Stimulated activated CD4-positive, alpha-beta T cell treated with anti-CD3 and anti-CD28 coated beads, Interleukin-4, amount 100 ng/mL, for 24 hours (primary cell): ENCODE measurements at regions not wholly inside any gene's neighbourhood (a gene's known extent, or its start where the extent isn't known, plus 50 kb on each side); places are given as distances from the start of the nearest gene placed in this dataset.

ENCODE experiments used
- DNase-seq: peaks from one replicate; pipeline ENCODE4 v3.0.0-alpha.2; 2020

GRCh38 chr4:18401868-18402267 is 380.3 kb upstream of the LCORL start:
- no peak for DNase-seq

- DNase-seq: no peak
Observed at GRCh38 chr4:18401425-18401824, 379.9 kb upstream of the LCORL start.

- no peak for DNase-seq
Observed at GRCh38 chr4:18398661-18399060, 377.1 kb upstream of the LCORL start.

GRCh38 chr4:18397681-18398390 is 376.3 kb upstream of the LCORL start:
- no peak for DNase-seq

GRCh38 chr4:18394656-18395055 is 373.1 kb upstream of the LCORL start:
- DNase-seq: no peak

- no peak for DNase-seq
Observed at GRCh38 chr4:18391354-18391728, 369.8 kb upstream of the LCORL start.

- DNase-seq: no peak
Observed at GRCh38 chr4:18390655-18391353, 369.2 kb upstream of the LCORL start.

DNA sequence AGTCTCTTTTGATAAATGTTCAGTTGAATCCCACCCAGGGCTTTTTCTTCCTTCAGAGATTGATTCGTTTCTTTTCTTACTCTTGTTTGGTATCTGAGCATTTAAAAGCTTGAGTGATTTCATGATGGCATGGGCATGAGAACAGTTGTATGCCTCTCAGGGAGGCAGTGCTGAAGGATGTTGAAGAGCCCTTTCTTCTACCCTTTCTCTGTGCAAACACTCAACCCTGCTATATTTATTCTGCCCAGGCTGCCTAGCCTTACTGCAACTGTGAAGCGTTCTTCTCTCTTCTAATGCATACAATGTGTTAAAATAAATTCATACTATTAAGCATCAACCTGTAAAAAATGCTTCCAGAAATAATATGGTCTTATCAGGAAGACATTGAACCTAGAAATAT is 367.6 kb upstream of the LCORL start:
- no peak for DNase-seq

DNA sequence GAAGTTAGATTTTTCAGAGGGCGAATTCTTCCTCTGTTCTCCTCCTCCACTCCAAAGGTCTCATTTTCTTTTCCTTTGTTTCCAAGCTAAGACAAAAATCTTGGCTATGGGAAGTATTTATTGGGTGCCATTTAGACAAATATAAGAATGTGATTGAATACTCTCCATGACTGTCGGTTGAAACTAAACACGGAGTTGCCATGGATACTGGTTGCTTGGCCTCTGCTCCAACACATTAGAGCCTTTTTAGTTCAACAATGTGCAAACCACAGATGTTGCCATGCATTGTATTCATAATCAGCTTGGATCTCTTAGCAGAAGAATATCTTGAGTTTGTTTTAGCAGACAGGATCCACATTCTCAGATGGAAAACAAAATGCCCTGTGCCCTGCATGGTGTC is 366.5 kb upstream of the LCORL start:
- DNase-seq: no peak

DNA sequence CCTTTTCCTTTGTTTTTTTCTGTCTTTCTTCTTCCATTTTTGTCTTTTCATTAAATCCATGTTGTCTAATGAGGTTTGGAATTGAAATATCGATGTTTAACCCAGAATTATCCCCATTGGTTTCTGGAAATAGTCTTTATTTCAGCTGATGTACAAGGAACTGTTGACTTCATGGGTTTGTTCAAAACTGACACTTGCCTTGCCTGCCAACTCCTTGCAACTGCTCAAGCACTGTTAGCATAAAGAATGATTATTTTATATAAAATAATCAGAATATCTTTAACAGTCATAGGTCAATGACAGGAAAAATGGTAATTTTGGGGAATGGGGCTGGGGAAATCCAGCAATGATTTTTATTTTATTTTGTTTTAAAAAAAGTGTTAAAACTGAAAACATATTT is 359.6 kb upstream of the LCORL start:
- DNase-seq: no peak

DNA sequence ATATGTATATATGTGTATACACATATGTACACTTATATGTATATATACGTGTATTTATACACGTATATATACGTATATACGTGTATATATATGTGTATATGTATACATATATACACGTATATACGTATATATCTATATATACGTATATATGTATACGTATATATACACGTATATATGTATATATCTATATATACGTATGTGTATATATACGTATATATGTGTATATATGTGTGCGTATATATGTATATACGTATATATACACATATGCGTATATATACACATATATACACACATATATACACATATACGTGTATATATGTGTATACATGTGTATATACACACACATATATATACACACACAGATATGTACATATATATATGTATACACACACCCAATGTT is 348.0 kb upstream of the LCORL start:
- DNase-seq: no peak

GRCh38 chr4:18366892-18367291 is 345.3 kb upstream of the LCORL start:
- DNase-seq: no peak

GRCh38 chr4:18366136-18366535 is 344.6 kb upstream of the LCORL start:
- no peak for DNase-seq

DNA sequence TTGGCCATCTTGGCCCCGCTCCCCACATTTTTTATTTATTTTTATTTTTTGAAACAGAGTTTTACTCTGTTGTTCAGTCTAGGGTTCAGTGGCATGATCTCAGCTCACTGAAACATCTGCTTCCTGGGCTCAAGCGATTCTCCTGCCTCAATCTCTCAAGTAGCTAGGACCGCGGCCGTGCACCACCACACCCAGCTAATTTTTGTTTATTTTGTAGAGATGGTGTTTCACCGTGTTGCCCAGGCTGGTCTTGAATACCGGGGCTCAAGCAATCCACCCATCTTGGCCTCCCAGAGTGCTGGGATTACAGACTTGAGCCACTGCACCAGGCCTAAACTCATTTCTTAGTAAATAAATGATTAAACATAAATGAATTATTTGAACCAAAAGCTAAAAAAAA is 322.0 kb upstream of the LCORL start:
- DNase-seq: no peak

DNA sequence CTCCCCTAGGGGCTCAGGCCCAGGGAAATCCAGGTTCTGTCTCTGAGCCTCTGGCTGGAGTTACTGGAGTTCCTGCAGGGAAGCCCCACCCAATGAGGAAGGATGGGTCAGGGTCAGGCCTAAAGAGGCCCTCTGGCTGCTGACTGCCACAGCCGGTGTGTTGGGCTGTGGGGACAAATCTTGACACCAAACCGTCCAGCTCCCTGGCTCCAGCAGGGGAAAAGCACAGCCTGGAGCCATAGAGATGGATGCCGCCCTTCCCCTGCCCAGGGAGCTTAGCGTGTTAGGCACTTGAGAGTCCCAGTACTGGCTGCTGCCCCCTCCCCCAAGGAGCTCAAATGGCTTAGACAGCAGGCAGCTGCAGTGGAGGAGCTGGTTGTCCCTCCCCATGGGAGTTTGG is 321.3 kb upstream of the LCORL start:
- DNase-seq: no peak

DNA sequence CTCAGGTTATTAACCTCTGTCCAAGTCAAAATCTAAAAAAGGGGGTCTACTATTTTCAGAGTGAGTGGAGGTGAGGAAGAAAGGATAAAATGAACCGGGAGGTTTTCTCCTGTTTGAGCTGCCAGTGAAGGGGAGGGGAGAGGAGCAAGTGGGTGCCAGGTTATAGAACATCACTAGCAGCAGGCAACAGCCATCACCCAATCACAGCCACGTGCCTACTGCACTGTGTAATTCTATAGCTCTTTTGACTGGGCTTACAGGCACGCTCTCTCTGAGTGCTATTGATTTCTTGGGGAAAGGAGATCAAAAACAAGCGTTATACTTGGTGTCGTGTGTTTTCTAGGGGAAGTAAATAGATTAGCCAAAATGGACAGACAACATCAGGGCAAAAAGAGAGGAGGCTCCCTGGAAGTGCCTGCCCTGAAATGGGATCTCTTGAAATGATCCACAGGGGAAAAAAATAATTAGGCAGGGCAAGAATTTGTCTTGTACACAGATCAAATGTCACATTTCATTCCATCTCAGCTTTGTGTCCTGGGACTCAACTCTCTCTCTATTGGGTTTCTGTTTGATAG is 300.5 kb upstream of the LCORL start:
- no peak for DNase-seq

DNA sequence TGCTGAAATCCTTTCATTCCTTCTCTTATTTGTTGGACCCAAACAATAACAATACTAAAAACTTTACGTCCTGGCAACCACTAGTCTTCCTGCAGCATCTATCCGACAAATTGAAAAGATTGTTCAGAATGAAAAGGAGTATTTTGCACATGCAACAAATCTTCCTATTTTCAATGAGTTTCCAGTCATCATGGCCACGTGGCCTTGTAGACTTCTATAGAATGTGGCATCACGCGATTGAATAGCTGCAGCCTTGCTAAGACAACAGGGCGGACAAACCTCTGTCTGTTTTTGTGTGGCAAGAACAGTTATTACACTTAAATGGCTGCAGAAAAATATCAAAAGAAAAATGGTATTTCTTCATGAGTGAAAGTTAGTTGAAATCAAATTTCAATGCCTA is 297.9 kb upstream of the LCORL start:
- DNase-seq: no peak

GRCh38 chr4:18318682-18319388 is 297.3 kb upstream of the LCORL start:
- DNase-seq: no peak

GRCh38 chr4:18314731-18315130 is 293.2 kb upstream of the LCORL start:
- DNase-seq: no peak

- DNase-seq: no peak
Observed at GRCh38 chr4:18297684-18298083, 276.1 kb upstream of the LCORL start.

DNA sequence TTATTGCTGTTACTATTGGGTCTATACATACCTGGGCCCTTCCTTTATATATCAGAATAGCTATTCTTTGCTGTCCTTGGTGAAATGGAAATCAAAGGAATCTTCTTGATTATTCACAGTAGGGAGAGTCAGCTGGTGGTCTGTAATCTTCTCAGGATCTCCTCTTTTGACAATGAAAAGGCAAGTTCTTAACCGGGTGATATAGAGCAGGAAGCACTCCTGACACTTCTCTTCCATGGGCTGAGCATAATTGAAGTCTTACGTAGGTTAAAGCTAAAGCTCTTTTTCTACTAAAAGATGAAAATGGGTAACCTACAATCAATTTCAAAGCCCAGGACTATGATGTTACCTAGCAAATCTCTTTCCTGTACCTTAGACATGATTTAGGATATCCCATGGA is 274.9 kb upstream of the LCORL start:
- no peak for DNase-seq

DNA sequence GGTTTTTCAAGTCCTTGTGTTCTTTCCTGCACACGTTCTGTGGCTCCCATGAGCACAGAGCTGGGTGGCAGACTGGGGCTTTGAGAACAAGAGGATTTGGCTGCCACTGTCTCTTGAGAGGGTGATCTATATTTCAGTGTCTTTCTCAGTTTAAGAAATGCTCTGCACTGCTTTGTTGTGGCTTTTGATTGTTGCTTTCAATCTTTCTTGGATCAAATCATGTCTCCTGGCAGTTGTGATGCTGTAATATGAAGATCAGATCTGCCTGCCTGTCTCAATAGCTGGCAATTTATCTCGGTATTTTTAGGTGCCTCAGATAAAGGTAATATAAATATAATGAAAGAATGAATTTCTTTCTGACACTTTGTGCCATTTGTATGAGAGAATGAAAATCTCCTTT is 273.3 kb upstream of the LCORL start:
- no peak for DNase-seq

DNA sequence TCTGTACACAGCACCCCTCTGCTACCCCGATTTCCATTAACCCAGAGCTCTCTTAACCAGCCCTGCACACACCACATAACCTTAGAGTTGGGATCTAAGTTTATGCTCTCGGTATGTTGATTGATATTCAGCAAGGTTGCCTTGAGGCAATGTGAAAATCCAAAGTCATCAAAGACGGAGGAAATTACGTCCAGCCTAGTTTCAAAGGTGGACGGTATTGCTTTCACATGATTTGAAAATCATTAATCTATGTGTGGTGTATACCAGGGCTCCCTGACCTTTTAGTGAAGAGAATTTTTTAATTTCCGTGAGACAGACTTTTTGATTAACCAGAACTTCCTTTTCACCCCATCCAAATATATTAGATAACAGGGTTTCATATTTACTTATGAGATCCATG is 272.5 kb upstream of the LCORL start:
- no peak for DNase-seq

GRCh38 chr4:18292411-18292810 is 270.9 kb upstream of the LCORL start:
- no peak for DNase-seq
